GM12874 (cell line): ENCODE measurements at regions not wholly inside any gene's neighbourhood (a gene's known extent, or its start where the extent isn't known, plus 50 kb on each side); places are given as distances from the start of the nearest gene placed in this dataset.

Source experiments
- TF ChIP-seq, protein P1 (sequence below): IDR thresholded peaks from 2 replicates; pipeline ENCODE4 v1.5.1; 2011; ENCODE audit warnings: low read depth, mild to moderate bottlenecking, control low read depth, low read length, moderate library complexity; ENCODE audit not compliant: insufficient read depth

GRCh38 chr10:55641601-55642000, 719.5 kb downstream of the ZWINT start:
- TF ChIP-seq, protein P1, sequence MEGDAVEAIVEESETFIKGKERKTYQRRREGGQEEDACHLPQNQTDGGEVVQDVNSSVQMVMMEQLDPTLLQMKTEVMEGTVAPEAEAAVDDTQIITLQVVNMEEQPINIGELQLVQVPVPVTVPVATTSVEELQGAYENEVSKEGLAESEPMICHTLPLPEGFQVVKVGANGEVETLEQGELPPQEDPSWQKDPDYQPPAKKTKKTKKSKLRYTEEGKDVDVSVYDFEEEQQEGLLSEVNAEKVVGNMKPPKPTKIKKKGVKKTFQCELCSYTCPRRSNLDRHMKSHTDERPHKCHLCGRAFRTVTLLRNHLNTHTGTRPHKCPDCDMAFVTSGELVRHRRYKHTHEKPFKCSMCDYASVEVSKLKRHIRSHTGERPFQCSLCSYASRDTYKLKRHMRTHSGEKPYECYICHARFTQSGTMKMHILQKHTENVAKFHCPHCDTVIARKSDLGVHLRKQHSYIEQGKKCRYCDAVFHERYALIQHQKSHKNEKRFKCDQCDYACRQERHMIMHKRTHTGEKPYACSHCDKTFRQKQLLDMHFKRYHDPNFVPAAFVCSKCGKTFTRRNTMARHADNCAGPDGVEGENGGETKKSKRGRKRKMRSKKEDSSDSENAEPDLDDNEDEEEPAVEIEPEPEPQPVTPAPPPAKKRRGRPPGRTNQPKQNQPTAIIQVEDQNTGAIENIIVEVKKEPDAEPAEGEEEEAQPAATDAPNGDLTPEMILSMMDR, result no peak

GRCh38 chr10:55631071-55631654, 729.9 kb downstream of the ZWINT start:
- TF ChIP-seq, protein P1, result peak; percentile 85

DNA sequence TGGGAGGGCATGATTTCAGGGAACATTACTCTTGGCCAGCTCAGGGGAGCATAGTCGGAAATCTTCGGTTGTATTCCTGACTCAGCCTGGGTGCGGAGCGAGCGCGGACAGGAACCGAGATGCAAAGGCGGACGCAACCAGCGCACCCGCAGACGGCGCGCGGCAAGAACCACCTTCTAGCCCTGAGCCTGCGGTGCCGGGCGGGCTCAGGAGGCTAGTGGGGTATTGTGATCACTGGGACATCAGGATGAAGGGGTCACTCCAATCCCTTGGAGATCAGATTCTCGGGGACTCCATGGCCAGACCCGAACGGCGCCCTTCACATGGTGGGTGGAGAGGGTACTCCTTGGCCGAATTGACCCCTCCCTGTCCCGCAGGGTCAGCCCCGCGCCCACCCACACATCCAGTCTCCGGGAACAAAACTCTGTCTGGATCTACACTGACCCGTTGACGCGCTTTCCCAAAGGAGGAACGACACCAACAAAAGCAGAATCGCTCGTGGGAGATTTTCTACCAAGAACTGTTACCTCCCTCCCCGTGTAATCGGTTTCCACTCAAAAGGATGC, 730.5 kb downstream of the ZWINT start:
- TF ChIP-seq, protein P1, result no peak

DNA sequence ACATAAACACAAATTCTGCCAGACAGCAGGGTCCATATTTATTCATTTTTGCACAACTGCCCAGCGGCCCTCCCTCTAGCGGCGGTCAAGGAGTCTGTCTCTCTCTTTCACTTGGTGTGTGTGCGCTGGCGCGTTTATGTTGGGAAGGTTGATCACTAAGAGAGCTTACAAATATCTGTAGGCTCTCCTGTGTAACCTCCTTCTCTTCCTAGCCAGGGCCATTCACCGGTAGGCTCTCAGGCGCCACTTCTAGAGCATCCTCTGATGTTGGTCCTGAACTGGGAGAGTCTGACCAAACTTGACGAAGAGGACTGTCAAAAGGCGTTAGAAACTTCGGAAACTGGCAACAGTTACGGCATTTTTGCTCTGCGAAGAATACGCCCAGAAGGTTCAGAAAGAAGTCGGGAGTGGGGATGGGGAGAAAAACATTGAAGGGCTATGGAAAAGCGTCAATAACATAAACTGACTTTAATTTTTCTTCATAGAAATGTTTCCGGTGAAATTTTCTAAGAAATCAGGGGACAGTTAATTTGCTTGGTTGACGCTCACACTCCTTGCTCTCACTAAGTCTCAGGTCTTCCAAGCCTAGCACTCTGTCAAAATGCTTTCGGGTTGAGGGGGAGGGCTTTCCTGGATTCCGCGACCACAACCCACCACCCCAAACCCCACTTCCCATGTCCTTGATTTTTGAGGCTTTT, 731.1 kb downstream of the ZWINT start:
- TF ChIP-seq, protein P1, result peak; percentile 47; the same call in 1 of the 2 replicates

GRCh38 chr10:55628260-55628701, 732.8 kb downstream of the ZWINT start:
- TF ChIP-seq, protein P1, result no peak

DNA sequence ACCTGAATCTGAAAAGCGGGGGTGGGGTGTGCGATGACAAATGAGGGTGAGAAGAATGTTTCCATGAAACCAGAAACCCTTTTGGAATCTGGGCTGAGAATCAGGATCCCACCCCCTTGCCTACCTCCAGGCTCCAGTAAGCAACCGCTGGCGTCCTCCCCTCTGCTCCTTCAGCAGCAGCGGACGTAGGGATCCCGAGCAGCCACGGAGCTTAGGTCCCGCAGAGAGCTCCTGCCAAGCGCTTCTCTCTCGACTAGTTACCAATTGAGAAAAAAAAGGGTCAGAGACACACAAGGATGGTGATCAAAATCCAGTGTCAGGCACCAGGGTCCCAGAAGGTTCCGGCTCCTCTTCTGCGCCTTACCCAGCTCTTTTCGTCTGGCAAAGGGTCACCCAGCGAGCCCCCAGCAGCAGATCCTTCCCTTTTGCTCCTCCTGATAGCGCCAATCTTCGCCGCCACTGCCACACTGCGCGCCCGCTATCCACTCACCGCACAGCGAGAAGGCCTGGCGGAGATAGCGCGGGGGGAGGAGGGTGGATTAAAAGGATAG, 733.5 kb downstream of the ZWINT start:
- TF ChIP-seq, protein P1, result no peak

- TF ChIP-seq, protein P1, result no peak
Measured at GRCh38 chr10:55551603-55552002, 750.6 kb upstream of the PCDH15 start.
